IMR-90 (cell line): ENCODE measurements at regions not wholly inside any gene's neighbourhood (a gene's known extent, or its start where the extent isn't known, plus 50 kb on each side); places are given as distances from the start of the nearest gene placed in this dataset.

ENCODE experiments used
- BHLHE40 ChIP-seq: fragments of 150-350 bp; IDR thresholded peaks from 2 replicates; pipeline ENCODE4 v1.6.1; 2016; ENCODE audit warnings: mild to moderate bottlenecking, low read depth, low read length
- CEBPB ChIP-seq: IDR thresholded peaks from 2 replicates; pipeline ENCODE4 v1.6.1; 2012; ENCODE audit warnings: low read depth, low read length, improper control_type of control experiment
- CHD1 ChIP-seq: IDR thresholded peaks from 2 replicates; pipeline ENCODE4 v1.6.1; 2012; ENCODE audit warnings: low read depth, low read length, improper control_type of control experiment
- ELK1 ChIP-seq: fragments of 150-350 bp; IDR thresholded peaks from 2 replicates; pipeline ENCODE4 v1.6.1; 2016; ENCODE audit warnings: low read depth, mild to moderate bottlenecking, low read length, moderate library complexity, borderline replicate concordance
- MAFK ChIP-seq: IDR thresholded peaks from 2 replicates; pipeline ENCODE4 v1.6.1; 2012; ENCODE audit warnings: low read depth, low read length, improper control_type of control experiment
- MAZ ChIP-seq: IDR thresholded peaks from 2 replicates; pipeline ENCODE4 v1.6.1; 2012; ENCODE audit warnings: low read depth, mild to moderate bottlenecking, low read length, improper control_type of control experiment, moderate library complexity, borderline replicate concordance
- MXI1 ChIP-seq: IDR thresholded peaks from 2 replicates; pipeline ENCODE4 v1.6.1; 2012; ENCODE audit warnings: low read depth, mild to moderate bottlenecking, low read length, moderate library complexity, borderline replicate concordance
- NFE2L2 ChIP-seq: fragments of 150-350 bp; IDR thresholded peaks from 2 replicates; pipeline ENCODE4 v1.6.1; 2016; ENCODE audit warnings: low read depth, mild to moderate bottlenecking, low read length
- POLR2A ChIP-seq: IDR thresholded peaks from 2 replicates; pipeline ENCODE4 v1.6.1; 2012; ENCODE audit warnings: mild to moderate bottlenecking, low read depth, low read length
- RAD21 ChIP-seq: IDR thresholded peaks from 2 replicates; pipeline ENCODE4 v1.6.1; 2012; ENCODE audit warnings: low read length, improper control_type of control experiment
- RCOR1 ChIP-seq: IDR thresholded peaks from 2 replicates; pipeline ENCODE4 v1.6.1; 2012; ENCODE audit warnings: mild to moderate bottlenecking, low read length, improper control_type of control experiment; ENCODE audit not compliant: insufficient replicate concordance
- RFX5 ChIP-seq: IDR thresholded peaks from 2 replicates; pipeline ENCODE4 v1.8.0; 2012; ENCODE audit warnings: low read depth, mild to moderate bottlenecking, low read length, moderate library complexity
- USF2 ChIP-seq: fragments of 150-350 bp; IDR thresholded peaks from 2 replicates; pipeline ENCODE4 v1.6.1; 2017; ENCODE audit warnings: mild to moderate bottlenecking, antibody characterized with exemption, low read length, low read depth
- TF ChIP-seq, protein P1 (sequence below): conservative IDR thresholded peaks from 2 replicates; pipeline ENCODE4 v1.5.1; 2012; ENCODE audit warnings: mild to moderate bottlenecking, low read depth, low read length, improper control_type of control experiment

DNA sequence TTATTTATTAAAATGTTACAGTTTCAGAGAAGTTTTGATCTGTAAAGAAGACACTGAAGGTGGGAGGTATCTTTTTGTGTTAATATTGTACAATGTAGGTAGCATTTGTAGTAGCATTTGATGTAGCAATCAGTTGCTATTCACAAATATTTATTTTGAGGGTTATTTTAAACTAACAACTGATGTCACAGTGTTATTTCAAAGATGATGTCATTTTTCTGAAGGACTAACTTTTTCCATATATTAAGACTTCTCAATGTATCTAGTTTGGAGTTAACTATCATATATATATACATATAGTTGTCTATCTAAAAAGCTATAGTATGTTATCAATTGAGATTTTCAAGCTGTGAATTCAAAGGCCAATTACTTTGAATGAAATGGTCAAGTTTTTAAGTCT, 1003.3 kb downstream of the DSC3 start:
- TF ChIP-seq POLR2A (no peak), MAFK (no peak), ELK1 (no peak), USF2 (no peak), MXI1 (no peak), BHLHE40 (no peak), RAD21 (no peak), RFX5 (no peak), RCOR1 (no peak), MAZ (no peak), NFE2L2 (no peak), CEBPB (no peak), CHD1 (no peak)
- TF ChIP-seq, protein P1, sequence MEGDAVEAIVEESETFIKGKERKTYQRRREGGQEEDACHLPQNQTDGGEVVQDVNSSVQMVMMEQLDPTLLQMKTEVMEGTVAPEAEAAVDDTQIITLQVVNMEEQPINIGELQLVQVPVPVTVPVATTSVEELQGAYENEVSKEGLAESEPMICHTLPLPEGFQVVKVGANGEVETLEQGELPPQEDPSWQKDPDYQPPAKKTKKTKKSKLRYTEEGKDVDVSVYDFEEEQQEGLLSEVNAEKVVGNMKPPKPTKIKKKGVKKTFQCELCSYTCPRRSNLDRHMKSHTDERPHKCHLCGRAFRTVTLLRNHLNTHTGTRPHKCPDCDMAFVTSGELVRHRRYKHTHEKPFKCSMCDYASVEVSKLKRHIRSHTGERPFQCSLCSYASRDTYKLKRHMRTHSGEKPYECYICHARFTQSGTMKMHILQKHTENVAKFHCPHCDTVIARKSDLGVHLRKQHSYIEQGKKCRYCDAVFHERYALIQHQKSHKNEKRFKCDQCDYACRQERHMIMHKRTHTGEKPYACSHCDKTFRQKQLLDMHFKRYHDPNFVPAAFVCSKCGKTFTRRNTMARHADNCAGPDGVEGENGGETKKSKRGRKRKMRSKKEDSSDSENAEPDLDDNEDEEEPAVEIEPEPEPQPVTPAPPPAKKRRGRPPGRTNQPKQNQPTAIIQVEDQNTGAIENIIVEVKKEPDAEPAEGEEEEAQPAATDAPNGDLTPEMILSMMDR, result no peak
